ENCODE measurements at regions not wholly inside any gene's neighbourhood (a gene's known extent, or its start where the extent isn't known, plus 50 kb on each side); places are given as distances from the start of the nearest gene placed in this dataset.

DNA sequence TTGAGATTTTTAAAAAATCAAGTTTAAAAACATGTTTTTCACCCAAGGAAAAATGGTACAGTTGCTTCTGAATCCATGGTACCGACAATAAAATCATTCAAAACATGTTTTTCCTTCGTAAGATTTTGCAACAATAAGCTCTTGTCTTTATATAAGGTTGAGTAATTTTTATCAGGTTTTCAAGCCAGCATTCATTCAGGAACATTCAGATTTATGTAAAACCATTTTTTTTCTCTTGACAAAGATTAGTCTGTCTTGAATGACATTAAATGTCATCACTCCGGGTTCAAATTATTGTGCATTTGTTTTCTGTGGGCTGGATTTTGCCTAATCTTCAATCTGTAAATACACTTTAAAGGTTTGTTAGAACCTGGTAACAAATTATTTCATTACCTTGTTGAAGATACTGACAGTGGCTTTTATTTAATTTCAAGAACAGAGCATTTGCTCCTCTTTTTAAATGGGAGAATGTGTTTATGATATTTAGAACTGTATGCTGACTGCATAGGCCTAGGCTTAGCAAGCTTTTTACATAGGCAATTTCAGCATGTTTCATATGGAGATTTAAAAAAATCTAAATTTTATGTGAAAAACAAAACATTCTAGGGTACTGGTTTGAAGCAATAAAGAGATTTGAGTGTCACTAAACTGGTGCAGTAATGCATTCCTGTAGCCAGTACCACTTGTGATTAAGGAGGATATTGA lies 336.4 kb upstream of the HAND2 start:
- Mint-ChIP-seq H3K9me3 (peaks cover 15% of the 10 kb centered on the region), H3K27ac (no peak overlapping the region), H3K4me3 (no peak overlapping the region), H3K36me3 (no peaks in the 10 kb centered on the region), H3K4me1 (no peaks in the 10 kb centered on the region), H3K27me3 (ENCODE audit: insufficient read depth, low read depth) (no peaks in the 10 kb centered on the region)
- no peak for DNase-seq (ENCODE audit: low spot score)
- TF ChIP-seq, protein P1, sequence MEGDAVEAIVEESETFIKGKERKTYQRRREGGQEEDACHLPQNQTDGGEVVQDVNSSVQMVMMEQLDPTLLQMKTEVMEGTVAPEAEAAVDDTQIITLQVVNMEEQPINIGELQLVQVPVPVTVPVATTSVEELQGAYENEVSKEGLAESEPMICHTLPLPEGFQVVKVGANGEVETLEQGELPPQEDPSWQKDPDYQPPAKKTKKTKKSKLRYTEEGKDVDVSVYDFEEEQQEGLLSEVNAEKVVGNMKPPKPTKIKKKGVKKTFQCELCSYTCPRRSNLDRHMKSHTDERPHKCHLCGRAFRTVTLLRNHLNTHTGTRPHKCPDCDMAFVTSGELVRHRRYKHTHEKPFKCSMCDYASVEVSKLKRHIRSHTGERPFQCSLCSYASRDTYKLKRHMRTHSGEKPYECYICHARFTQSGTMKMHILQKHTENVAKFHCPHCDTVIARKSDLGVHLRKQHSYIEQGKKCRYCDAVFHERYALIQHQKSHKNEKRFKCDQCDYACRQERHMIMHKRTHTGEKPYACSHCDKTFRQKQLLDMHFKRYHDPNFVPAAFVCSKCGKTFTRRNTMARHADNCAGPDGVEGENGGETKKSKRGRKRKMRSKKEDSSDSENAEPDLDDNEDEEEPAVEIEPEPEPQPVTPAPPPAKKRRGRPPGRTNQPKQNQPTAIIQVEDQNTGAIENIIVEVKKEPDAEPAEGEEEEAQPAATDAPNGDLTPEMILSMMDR (IDR thresholded peaks at IDR 0.05), result no peak
- TF ChIP-seq EZH2 (IDR thresholded peaks at IDR 0.05), result no peak
- no peak for TF ChIP-seq EZH2phosphoT487 (IDR thresholded peaks at IDR 0.05)
- H3K27me3 ChIP-seq, result no peaks in the 10 kb centered on the region
- no peak overlapping the region for H2AFZ ChIP-seq (replicated peaks)
- H3K4me2 ChIP-seq, result no peak overlapping the region
- H3K27ac ChIP-seq, result no peak overlapping the region
- H3F3A ChIP-seq (ENCODE audit: low read depth), result no peaks in the 10 kb centered on the region
- no peaks in the 10 kb centered on the region for H3K9me3 ChIP-seq (ENCODE audit: low read depth)
- no peak overlapping the region for H3K9ac ChIP-seq
- no peaks in the 10 kb centered on the region for H4K20me1 ChIP-seq (ENCODE audit: low read depth)
- H3K79me2 ChIP-seq (ENCODE audit: low read depth), result no peaks in the 10 kb centered on the region
- no peak overlapping the region for H3K4me3 ChIP-seq
- no peaks in the 10 kb centered on the region for H3K36me3 ChIP-seq
- no peaks in the 10 kb centered on the region for H3K4me1 ChIP-seq

GRCh38 chr4:173862754-173863153 lies 332.7 kb upstream of the HAND2 start:
- no peaks in the 10 kb centered on the region for H3K36me3 ChIP-seq
- no peak overlapping the region for H3K4me2 ChIP-seq
- H3K27ac Mint-ChIP-seq, result no peak overlapping the region
- DNase-seq (ENCODE audit: low spot score), result no peak
- H3K9me3 ChIP-seq (ENCODE audit: low read depth), result no peaks in the 10 kb centered on the region
- no peaks in the 10 kb centered on the region for H4K20me1 ChIP-seq (ENCODE audit: low read depth)
- no peaks in the 10 kb centered on the region for H3K79me2 ChIP-seq (ENCODE audit: low read depth)
- H3K27me3 ChIP-seq, result no peaks in the 10 kb centered on the region
- no peaks in the 10 kb centered on the region for H3K4me1 ChIP-seq
- no peak overlapping the region for H3K4me3 Mint-ChIP-seq
- no peaks in the 10 kb centered on the region for H3K4me1 Mint-ChIP-seq
- TF ChIP-seq EZH2phosphoT487 (IDR thresholded peaks at IDR 0.05), result no peak
- TF ChIP-seq EZH2 (IDR thresholded peaks at IDR 0.05), result no peak
- TF ChIP-seq, protein P1 (IDR thresholded peaks at IDR 0.05), result no peak
- no peak overlapping the region for H3K27ac ChIP-seq
- H3K9ac ChIP-seq, result no peak overlapping the region
- H3K36me3 Mint-ChIP-seq, result no peaks in the 10 kb centered on the region
- H2AFZ ChIP-seq (replicated peaks), result no peak overlapping the region
- peaks cover 15% of the 10 kb centered on the region for H3K9me3 Mint-ChIP-seq
- no peak overlapping the region for H3K4me3 ChIP-seq
- no peaks in the 10 kb centered on the region for H3K27me3 Mint-ChIP-seq (ENCODE audit: insufficient read depth, low read depth)
- no peaks in the 10 kb centered on the region for H3F3A ChIP-seq (ENCODE audit: low read depth)

DNA sequence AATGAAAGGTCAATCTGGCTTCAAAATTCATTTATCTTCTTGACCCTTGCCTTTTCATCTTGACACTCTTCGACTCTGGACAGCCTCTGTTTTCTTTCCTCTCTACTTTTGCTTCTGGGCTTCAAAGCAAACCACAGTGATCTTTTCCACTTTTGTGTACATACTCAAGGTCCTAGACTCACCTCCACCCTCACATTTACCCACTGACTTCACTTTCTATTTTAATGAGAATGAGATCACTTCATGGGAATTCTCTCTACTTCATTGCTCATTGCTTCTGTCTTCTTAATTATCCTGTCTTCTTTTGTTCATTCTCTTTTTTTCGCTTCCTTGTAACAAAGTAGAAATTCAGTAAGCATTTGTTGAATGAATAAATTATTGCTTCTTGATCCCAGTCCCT lies 330.1 kb upstream of the HAND2 start:
- H2AFZ ChIP-seq (replicated peaks), result no peak overlapping the region
- H3K9me3 ChIP-seq (ENCODE audit: low read depth), result no peaks in the 10 kb centered on the region
- no peak overlapping the region for H3K4me2 ChIP-seq
- no peaks in the 10 kb centered on the region for H4K20me1 ChIP-seq (ENCODE audit: low read depth)
- TF ChIP-seq EZH2phosphoT487 (IDR thresholded peaks at IDR 0.05), result no peak
- H3K27me3 Mint-ChIP-seq (ENCODE audit: insufficient read depth, low read depth), result no peaks in the 10 kb centered on the region
- no peak overlapping the region for H3K4me3 ChIP-seq
- no peaks in the 10 kb centered on the region for H3K36me3 ChIP-seq
- no peaks in the 10 kb centered on the region for H3K4me1 ChIP-seq
- DNase-seq (ENCODE audit: low spot score), result no peak
- no peaks in the 10 kb centered on the region for H3K79me2 ChIP-seq (ENCODE audit: low read depth)
- no peak overlapping the region for H3K9ac ChIP-seq
- no peaks in the 10 kb centered on the region for H3K36me3 Mint-ChIP-seq
- no peaks in the 10 kb centered on the region for H3F3A ChIP-seq (ENCODE audit: low read depth)
- H3K9me3 Mint-ChIP-seq, result peaks cover 15% of the 10 kb centered on the region
- H3K27me3 ChIP-seq, result no peaks in the 10 kb centered on the region
- H3K4me3 Mint-ChIP-seq, result no peak overlapping the region
- H3K27ac ChIP-seq, result no peak overlapping the region
- no peaks in the 10 kb centered on the region for H3K4me1 Mint-ChIP-seq
- no peak overlapping the region for H3K27ac Mint-ChIP-seq

GRCh38 chr4:173859091-173859713 lies 329.2 kb upstream of the HAND2 start:
- H3K27me3 ChIP-seq, result no peaks in the 10 kb centered on the region
- no peaks in the 10 kb centered on the region for H3K4me1 ChIP-seq
- no peak overlapping the region for H3K4me3 ChIP-seq
- H3K9me3 ChIP-seq (ENCODE audit: low read depth), result no peaks in the 10 kb centered on the region
- no peaks in the 10 kb centered on the region for H3F3A ChIP-seq (ENCODE audit: low read depth)
- H2AFZ ChIP-seq (replicated peaks), result no peak overlapping the region
- no peaks in the 10 kb centered on the region for H3K36me3 Mint-ChIP-seq
- H3K4me2 ChIP-seq, result no peak overlapping the region
- no peaks in the 10 kb centered on the region for H3K27me3 Mint-ChIP-seq (ENCODE audit: insufficient read depth, low read depth)
- no peak overlapping the region for H3K9ac ChIP-seq
- H3K4me1 Mint-ChIP-seq, result no peaks in the 10 kb centered on the region
- TF ChIP-seq EZH2 (IDR thresholded peaks at IDR 0.05) (no peak), EZH2phosphoT487 (IDR thresholded peaks at IDR 0.05) (no peak)
- TF ChIP-seq, protein P1 (IDR thresholded peaks at IDR 0.05), result no peak
- H3K27ac Mint-ChIP-seq, result no peak overlapping the region
- H3K36me3 ChIP-seq, result no peaks in the 10 kb centered on the region
- H3K9me3 Mint-ChIP-seq, result peaks cover 9% of the 10 kb centered on the region
- H3K27ac ChIP-seq, result no peak overlapping the region
- no peak overlapping the region for H3K4me3 Mint-ChIP-seq
- no peaks in the 10 kb centered on the region for H4K20me1 ChIP-seq (ENCODE audit: low read depth)
- no peaks in the 10 kb centered on the region for H3K79me2 ChIP-seq (ENCODE audit: low read depth)
- DNase-seq (ENCODE audit: low spot score), result no peak
